SK-N-SH (cell line): ENCODE measurements at regions not wholly inside any gene's neighbourhood (a gene's known extent, or its start where the extent isn't known, plus 50 kb on each side); places are given as distances from the start of the nearest gene placed in this dataset.

Experiments
- CTCF ChIA-PET: fragments of 300-600, 350-600 bp; formaldehyde crosslinking; extraction: SDS; loops from one replicate; lab custom pipeline; 2021; lab: Yijun Ruan, JAX
- POLR2A ChIA-PET: fragments of 350-600 bp; sonication (Branson Sonifier 250); formaldehyde crosslinking; extraction: SDS; loops from one replicate; lab custom pipeline; 2020; ENCODE audit warnings: antibody characterized with exemption, inconsistent platforms; lab: Yijun Ruan, JAX
- DNase-seq: peaks from one replicate; pipeline ENCODE4 v3.0.0; 2012
- H2AFZ ChIP-seq: fragments of 200-600 bp; sonication (generic); 2 replicates; pipeline ENCODE4 v1.8.1; 2016; ENCODE audit warnings: antibody characterized with exemption, mild to moderate bottlenecking, low read depth
- H3F3A ChIP-seq: fragments of 200-600 bp; sonication (generic); replicated peaks from 2 replicates; pipeline ENCODE3; 2016; ENCODE audit warnings: antibody characterized with exemption, mild to moderate bottlenecking; ENCODE audit not compliant: insufficient read depth
- H3K27ac ChIP-seq, 2 experiments: fragments of 200-500 bp in 1 of 2; fragments of 200-600 bp in 1 of 2; sonication (Bioruptor generic) in 1 of 2; sonication (generic), shearing (Covaris generic) in 1 of 2; 2 replicates each; pipeline versions ENCODE4 v1.5.1 to v1.6.1; 2014 to 2016; ENCODE audit warnings: low read depth in 2 of 2, inconsistent platforms in 1 of 2, low read length in 1 of 2, mild to moderate bottlenecking in 1 of 2, mixed read lengths in 1 of 2
- H3K27me3 ChIP-seq: fragments of 200-600 bp; sonication (generic), shearing (Covaris generic); 2 replicates; pipeline ENCODE4 v1.6.1; 2016; ENCODE audit warnings: mixed run types; ENCODE audit not compliant: insufficient read depth
- H3K36me3 ChIP-seq, 2 experiments: fragments of 200-500 bp in 1 of 2; fragments of 200-600 bp in 1 of 2; sonication (Bioruptor generic) in 1 of 2; sonication (generic) in 1 of 2; replicated peaks in 1 of 2; 2 replicates each; pipeline versions ENCODE3 to v1.5.1; 2014 to 2016; ENCODE audit warnings: low read length in 1 of 2, mild to moderate bottlenecking in 1 of 2; ENCODE audit not compliant: insufficient read depth in 2 of 2, control insufficient read depth in 1 of 2
- H3K4me1 ChIP-seq, 2 experiments: fragments of 200-500 bp in 1 of 2; fragments of 200-600 bp in 1 of 2; sonication (Bioruptor generic) in 1 of 2; sonication (generic), shearing (Covaris generic) in 1 of 2; 2 replicates each; pipeline versions ENCODE4 v1.5.1 to v1.6.1; 2014 to 2016; ENCODE audit warnings: low read depth in 1 of 2, low read length in 1 of 2, mixed run types in 1 of 2; ENCODE audit not compliant: insufficient read depth in 2 of 2, control insufficient read depth in 1 of 2
- H3K4me2 ChIP-seq: fragments of 200-600 bp; sonication (generic), shearing (Covaris generic); 2 replicates; pipeline ENCODE4 v1.6.1; 2017; ENCODE audit warnings: mixed run types
- H3K4me3 ChIP-seq, 2 experiments: fragments of 200-500 bp in 1 of 2; fragments of 200-600 bp in 1 of 2; sonication (Bioruptor generic) in 1 of 2; sonication (generic), shearing (Covaris generic) in 1 of 2; 2 replicates each; pipeline versions ENCODE4 v1.5.1 to v1.8.1; 2014 to 2016; ENCODE audit warnings: low read depth in 2 of 2, inconsistent platforms in 1 of 2, low read length in 1 of 2, mild to moderate bottlenecking in 1 of 2, mixed read lengths in 1 of 2, moderate library complexity in 1 of 2
- H3K79me2 ChIP-seq: fragments of 200-600 bp; sonication (generic); 2 replicates; pipeline ENCODE4 v1.8.1; 2017; ENCODE audit warnings: mild to moderate bottlenecking; ENCODE audit not compliant: insufficient read depth
- H3K9ac ChIP-seq: fragments of 200-600 bp; sonication (generic); 2 replicates; pipeline ENCODE4 v1.6.1; 2017; ENCODE audit warnings: mixed run types
- H3K9me2 ChIP-seq: fragments of 200-600 bp; sonication (generic); 2 replicates; pipeline ENCODE4 v1.6.1; 2017; ENCODE audit warnings: mixed run types
- H3K9me3 ChIP-seq: fragments of 200-600 bp; sonication (generic); 2 replicates; pipeline ENCODE4 v1.6.1; 2017; ENCODE audit warnings: mixed run types, mild to moderate bottlenecking, moderate library complexity
- H4K20me1 ChIP-seq: fragments of 200-600 bp; sonication (generic); 2 replicates; pipeline ENCODE4 v1.6.1; 2017; ENCODE audit warnings: mild to moderate bottlenecking, mixed run types; ENCODE audit not compliant: insufficient read depth
- CHD2 ChIP-seq: fragments of 150-350 bp; IDR thresholded peaks from 2 replicates; pipeline ENCODE4 v1.6.1; 2018; ENCODE audit warnings: low read length; ENCODE audit not compliant: partially characterized antibody
- ELF1 ChIP-seq: IDR thresholded peaks from 2 replicates; pipeline ENCODE4 v1.4.0; 2012
- EZH2phosphoT487 ChIP-seq: fragments of 200-600 bp; sonication (generic); IDR thresholded peaks from 2 replicates; pipeline ENCODE4 v1.6.1; 2017; ENCODE audit warnings: low read depth, mixed run types, mild to moderate bottlenecking, antibody characterized with exemption, moderate library complexity, borderline replicate concordance
- FOSL2 ChIP-seq: IDR thresholded peaks from 2 replicates; pipeline ENCODE4 v1.4.0; 2012; ENCODE audit warnings: low read depth, mild to moderate bottlenecking, moderate library complexity, borderline replicate concordance
- FOXJ3 ChIP-seq: sonication (generic); formaldehyde crosslinking; IDR thresholded peaks from 2 replicates; pipeline ENCODE4 v1.5.1; 2020; ENCODE audit warnings: mild to moderate bottlenecking, missing genetic modification reagents
- GABPA ChIP-seq: IDR thresholded peaks from 2 replicates; pipeline ENCODE4 v1.4.0; 2012; ENCODE audit warnings: low read depth, mild to moderate bottlenecking
- IRF3 ChIP-seq: fragments of 150-350 bp; IDR thresholded peaks from 2 replicates; pipeline ENCODE4 v1.6.1; 2016; ENCODE audit warnings: mild to moderate bottlenecking, low read depth, low read length
- MAX ChIP-seq: IDR thresholded peaks from 2 replicates; pipeline ENCODE4 v1.4.0; 2012; ENCODE audit warnings: low read depth
- MEF2A ChIP-seq: IDR thresholded peaks from 2 replicates; pipeline ENCODE4 v1.4.0; 2012; ENCODE audit warnings: low read depth, borderline replicate concordance
- MXI1 ChIP-seq: IDR thresholded peaks from 2 replicates; pipeline ENCODE4 v1.6.1; 2012; ENCODE audit warnings: mild to moderate bottlenecking, low read depth, low read length, improper control_type of control experiment
- NFIC ChIP-seq: IDR thresholded peaks from 2 replicates; pipeline ENCODE4 v1.4.0; 2012; ENCODE audit warnings: borderline replicate concordance
- PBX3 ChIP-seq: IDR thresholded peaks from 2 replicates; pipeline ENCODE4; 2012
- POLR2AphosphoS5 ChIP-seq: IDR thresholded peaks from 2 replicates; pipeline ENCODE4 v1.6.1; 2012; ENCODE audit warnings: low read depth, low read length
- RXRA ChIP-seq: IDR thresholded peaks from 2 replicates; pipeline ENCODE4 v1.4.0; 2012; ENCODE audit warnings: low read depth, mild to moderate bottlenecking, borderline replicate concordance
- SMC3 ChIP-seq: IDR thresholded peaks from 2 replicates; pipeline ENCODE4 v1.6.1; 2012; ENCODE audit warnings: low read depth, low read length, improper control_type of control experiment
- TAF1 ChIP-seq: IDR thresholded peaks from 2 replicates; pipeline ENCODE4 v1.6.1; 2012; ENCODE audit warnings: low read depth, mild to moderate bottlenecking, low read length, moderate library complexity, borderline replicate concordance
- USF1 ChIP-seq: IDR thresholded peaks from 2 replicates; pipeline ENCODE4 v1.4.0; 2012; ENCODE audit warnings: low read depth, borderline replicate concordance
- YY1 ChIP-seq: IDR thresholded peaks from 2 replicates; pipeline ENCODE4 v1.4.0; 2012; ENCODE audit warnings: low read depth, mild to moderate bottlenecking
- ZBTB33 ChIP-seq: IDR thresholded peaks from 2 replicates; pipeline ENCODE4 v1.4.0; 2012; ENCODE audit warnings: low read depth, borderline replicate concordance

GRCh38 chr6:77356821-77357220 lies 106.5 kb downstream of the HTR1B start:
- H3K9ac ChIP-seq = no peak overlapping the region
- H3K9me2 ChIP-seq = no peaks in the 10 kb centered on the region
- CTCF ChIA-PET = interaction anchor here (1.8 kb wide), 1 partner anchor 9 kb away, joined by 3 read pairs; no protein-coding TSS in a partner anchor
- no peak for TF ChIP-seq RXRA
- TF ChIP-seq TAF1 = no peak
- TF ChIP-seq USF1 = no peak
- TF ChIP-seq MXI1 = no peak
- no peak for TF ChIP-seq CHD2
- no peak for TF ChIP-seq YY1
- no peak for TF ChIP-seq IRF3
- TF ChIP-seq MEF2A = no peak
- no peak for TF ChIP-seq FOXJ3 (CRISPR knock-in tag)
- TF ChIP-seq NFIC = no peak
- no peak for TF ChIP-seq MAX
- TF ChIP-seq ELF1 = no peak
- no peak for TF ChIP-seq ZBTB33
- no peak for TF ChIP-seq FOSL2
- TF ChIP-seq SMC3 = no peak
- TF ChIP-seq EZH2phosphoT487 = no peak
- no peak for TF ChIP-seq POLR2AphosphoS5
- TF ChIP-seq GABPA = no peak
- TF ChIP-seq PBX3 = no peak
- H3K27me3 ChIP-seq = no peaks in the 10 kb centered on the region
- POLR2A ChIA-PET = no interaction called here
- DNase-seq = no peak
- H3K4me3 ChIP-seq = no peak overlapping the region
- H3K4me2 ChIP-seq = no peak overlapping the region
- no peaks in the 10 kb centered on the region for H3F3A ChIP-seq
- no peaks in the 10 kb centered on the region for H3K4me1 ChIP-seq
- H2AFZ ChIP-seq = no peak overlapping the region
- H3K79me2 ChIP-seq = no peaks in the 10 kb centered on the region
- no peaks in the 10 kb centered on the region for H4K20me1 ChIP-seq
- no peaks in the 10 kb centered on the region for H3K9me3 ChIP-seq
- no peaks in the 10 kb centered on the region for H3K36me3 ChIP-seq
- H3K27ac ChIP-seq = no peak overlapping the region
